ENCODE measurements at regions not wholly inside any gene's neighbourhood (a gene's known extent, or its start where the extent isn't known, plus 50 kb on each side); places are given as distances from the start of the nearest gene placed in this dataset.

DNA sequence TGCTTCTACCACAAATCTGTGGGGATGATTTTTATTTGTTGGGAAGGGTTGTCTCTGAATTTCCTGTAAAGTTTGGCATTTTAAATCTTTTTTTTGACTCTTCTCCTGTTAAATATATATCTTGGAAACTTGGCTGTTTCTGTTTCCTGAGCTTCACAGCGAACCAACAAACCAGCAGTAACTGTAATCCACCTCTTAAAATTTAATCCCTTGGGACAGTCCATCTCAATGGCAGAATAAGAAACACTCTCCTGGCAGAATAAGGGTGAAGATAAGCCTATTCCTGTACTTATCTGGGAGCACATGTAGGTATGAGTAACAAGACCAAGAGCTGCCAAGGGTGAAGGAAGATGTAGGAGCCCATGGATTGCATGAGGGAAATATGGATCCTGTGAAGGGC lies 73.1 kb upstream of the RPS23 start (continued):
- no peak for TF ChIP-seq MAFK (IDR thresholded peaks at IDR 0.05; ENCODE audit: low read depth, low read length)
- TF ChIP-seq EP300 (IDR thresholded peaks at IDR 0.05; ENCODE audit: borderline replicate concordance in 1 of 2, low read depth in 2 of 2, low read length in 2 of 2) = no peak
- TF ChIP-seq PHF8 (conservative IDR thresholded peaks at IDR 0.05; ENCODE audit: low read depth, low read length) = no peak
- TF ChIP-seq KDM4A (IDR thresholded peaks at IDR 0.05; ENCODE audit: low read depth, low read length, severe bottlenecking) = no peak

Measured in H1 (cell line).